ENCODE measurements at regions not wholly inside any gene's neighbourhood (a gene's known extent, or its start where the extent isn't known, plus 50 kb on each side); places are given as distances from the start of the nearest gene placed in this dataset.

- DNase-seq (ENCODE audit: low read depth in 2 of 2), result no peak
Measured at GRCh38 chr5:133801431-133801830, 167.0 kb downstream of the C5orf15 start.

- DNase-seq (ENCODE audit: low read depth in 2 of 2), result no peak
Measured at GRCh38 chr5:133799571-133800237, 168.7 kb downstream of the C5orf15 start.

GRCh38 chr5:133797167-133797566 is 171.3 kb downstream of the C5orf15 start:
- no peak for DNase-seq (ENCODE audit: low read depth in 2 of 2)

GRCh38 chr5:133796186-133796585 is 172.2 kb downstream of the C5orf15 start:
- no peak for DNase-seq (ENCODE audit: low read depth in 2 of 2)

- DNase-seq (ENCODE audit: low read depth in 2 of 2), result no peak
Measured at GRCh38 chr5:133794771-133795415, 173.5 kb downstream of the C5orf15 start.

GRCh38 chr5:133793756-133794465 is 174.5 kb downstream of the C5orf15 start:
- DNase-seq (ENCODE audit: low read depth in 2 of 2), result no peak

GRCh38 chr5:133792655-133793054 is 175.8 kb downstream of the C5orf15 start:
- no peak for DNase-seq (ENCODE audit: low read depth in 2 of 2)

GRCh38 chr5:133792024-133792423 is 176.4 kb downstream of the C5orf15 start:
- DNase-seq (ENCODE audit: low read depth in 2 of 2), result no peak

GRCh38 chr5:133790898-133791297 is 177.5 kb downstream of the C5orf15 start:
- DNase-seq (ENCODE audit: low read depth in 2 of 2), result no peak

GRCh38 chr5:133789428-133789827 is 177.1 kb upstream of the FSTL4 start:
- no peak for DNase-seq (ENCODE audit: low read depth in 2 of 2)

- DNase-seq (ENCODE audit: low read depth in 2 of 2), result no peak
Measured at GRCh38 chr5:133788121-133788520, 175.8 kb upstream of the FSTL4 start.

- DNase-seq (ENCODE audit: low read depth in 2 of 2), result no peak
Measured at GRCh38 chr5:133786420-133786819, 174.1 kb upstream of the FSTL4 start.

- DNase-seq (ENCODE audit: low read depth in 2 of 2), result no peak
Measured at GRCh38 chr5:133785182-133785581, 172.8 kb upstream of the FSTL4 start.

GRCh38 chr5:133783481-133783880 is 171.1 kb upstream of the FSTL4 start:
- no peak for DNase-seq (ENCODE audit: low read depth in 2 of 2)

- no peak for DNase-seq (ENCODE audit: low read depth in 2 of 2)
Measured at GRCh38 chr5:133782736-133783135, 170.4 kb upstream of the FSTL4 start.

- no peak for DNase-seq (ENCODE audit: low read depth in 2 of 2)
Measured at GRCh38 chr5:133781436-133782225, 169.3 kb upstream of the FSTL4 start.

GRCh38 chr5:133780619-133781280 is 168.4 kb upstream of the FSTL4 start:
- DNase-seq (ENCODE audit: low read depth in 2 of 2), result no peak

GRCh38 chr5:133779828-133780475 is 167.6 kb upstream of the FSTL4 start:
- no peak for DNase-seq (ENCODE audit: low read depth in 2 of 2)

GRCh38 chr5:133778636-133779035 is 166.3 kb upstream of the FSTL4 start:
- DNase-seq (ENCODE audit: low read depth in 2 of 2), result no peak

- no peak for DNase-seq (ENCODE audit: low read depth in 2 of 2)
Measured at GRCh38 chr5:133777951-133778350, 165.6 kb upstream of the FSTL4 start.

Data from fibroblast of skin of left biceps (primary cell).